ENCODE measurements at regions not wholly inside any gene's neighbourhood (a gene's known extent, or its start where the extent isn't known, plus 50 kb on each side); places are given as distances from the start of the nearest gene placed in this dataset.

- DNase-seq: no peak
- Histone ChIP-seq H3K27me3 (no peaks in the 10 kb centered on the region), H3K4me1 (replicated peaks in 1 of 2) (no peaks in the 10 kb centered on the region), H3K4me3 (no peak overlapping the region), H3K9me3 (replicated peaks in 1 of 3) (no peaks in the 10 kb centered on the region), H3K36me3 (replicated peaks in 1 of 2) (no peaks in the 10 kb centered on the region), H3K27ac (no peak overlapping the region)
- intact Hi-C loops (cut with DNase I): no loop called here
- WGBS, 4 donors: 86 to 89% (median 86%) methylated on average over 4 of the region's 4 CpGs
- no peak for TF ChIP-seq POLR2A (IDR thresholded peaks at IDR 0.05)
These were observed 58.5 kb upstream of the FERD3L start for GRCh38 chr7:19203686-19204085.

DNA sequence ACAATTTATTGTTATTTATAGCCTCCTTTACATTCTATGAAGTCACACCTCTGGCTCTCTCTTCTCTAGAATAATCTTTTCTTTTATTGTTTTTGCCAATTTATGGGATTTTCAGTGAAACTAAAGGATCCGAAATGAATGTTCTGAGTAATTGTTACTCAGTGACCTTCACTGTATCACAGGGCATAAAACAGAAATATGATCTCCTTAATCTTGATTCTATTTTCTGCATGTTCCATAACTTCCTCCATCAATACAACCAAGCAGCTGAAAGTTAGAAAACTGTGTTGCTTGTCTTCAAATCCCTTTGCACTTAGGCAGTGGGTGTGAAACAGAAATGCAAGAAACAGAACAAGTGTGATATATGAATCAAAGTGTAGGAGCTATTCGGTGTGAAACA, 57.4 kb upstream of the FERD3L start:
- intact Hi-C loops (cut with DNase I): no loop called here
- TF ChIP-seq POLR2A (IDR thresholded peaks at IDR 0.05): no peak
- TF ChIP-seq, protein P1, sequence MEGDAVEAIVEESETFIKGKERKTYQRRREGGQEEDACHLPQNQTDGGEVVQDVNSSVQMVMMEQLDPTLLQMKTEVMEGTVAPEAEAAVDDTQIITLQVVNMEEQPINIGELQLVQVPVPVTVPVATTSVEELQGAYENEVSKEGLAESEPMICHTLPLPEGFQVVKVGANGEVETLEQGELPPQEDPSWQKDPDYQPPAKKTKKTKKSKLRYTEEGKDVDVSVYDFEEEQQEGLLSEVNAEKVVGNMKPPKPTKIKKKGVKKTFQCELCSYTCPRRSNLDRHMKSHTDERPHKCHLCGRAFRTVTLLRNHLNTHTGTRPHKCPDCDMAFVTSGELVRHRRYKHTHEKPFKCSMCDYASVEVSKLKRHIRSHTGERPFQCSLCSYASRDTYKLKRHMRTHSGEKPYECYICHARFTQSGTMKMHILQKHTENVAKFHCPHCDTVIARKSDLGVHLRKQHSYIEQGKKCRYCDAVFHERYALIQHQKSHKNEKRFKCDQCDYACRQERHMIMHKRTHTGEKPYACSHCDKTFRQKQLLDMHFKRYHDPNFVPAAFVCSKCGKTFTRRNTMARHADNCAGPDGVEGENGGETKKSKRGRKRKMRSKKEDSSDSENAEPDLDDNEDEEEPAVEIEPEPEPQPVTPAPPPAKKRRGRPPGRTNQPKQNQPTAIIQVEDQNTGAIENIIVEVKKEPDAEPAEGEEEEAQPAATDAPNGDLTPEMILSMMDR (IDR thresholded peaks at IDR 0.05): no peak
- no peak for DNase-seq
- 26 to 33% (median 31%) methylated on average over 2 of the region's 2 CpGs for WGBS, 4 donors
- no peaks in the 10 kb centered on the region for H3K36me3 ChIP-seq (replicated peaks in 1 of 2)
- no peaks in the 10 kb centered on the region for H3K27me3 ChIP-seq
- no peak overlapping the region for H3K4me3 ChIP-seq
- no peaks in the 10 kb centered on the region for H3K9me3 ChIP-seq (replicated peaks in 1 of 3)
- no peaks in the 10 kb centered on the region for H3K4me1 ChIP-seq (replicated peaks in 1 of 2)
- no peak overlapping the region for H3K27ac ChIP-seq
